Neural progenitor cell (in vitro differentiated cells): ENCODE measurements at regions not wholly inside any gene's neighbourhood (a gene's known extent, or its start where the extent isn't known, plus 50 kb on each side); places are given as distances from the start of the nearest gene placed in this dataset.

Experiments used
- DNase-seq: peaks from one replicate; pipeline ENCODE4 v3.0.0-alpha.2; 2016; ENCODE audit warnings: low spot score
- H2AFZ ChIP-seq: fragments of 200-600 bp; sonication (generic); replicated peaks from 2 replicates; pipeline ENCODE4 v1.6.1; 2016; ENCODE audit warnings: antibody characterized with exemption
- H3F3A ChIP-seq: fragments of 200-600 bp; sonication (generic); 2 replicates; pipeline ENCODE4 v1.6.1; 2016; ENCODE audit warnings: antibody characterized with exemption, low read depth
- H3K27ac ChIP-seq: fragments of 200-600 bp; sonication (generic); 2 replicates; pipeline ENCODE4 v1.5.1; 2016; ENCODE audit warnings: mild to moderate bottlenecking
- H3K27me3 ChIP-seq: fragments of 200-600 bp; sonication (generic); 2 replicates; pipeline ENCODE4 v1.6.1; 2016; ENCODE audit warnings: mild to moderate bottlenecking, moderate library complexity
- H3K36me3 ChIP-seq: fragments of 200-600 bp; sonication (generic); 2 replicates; pipeline ENCODE4 v1.5.1; 2016
- H3K4me1 ChIP-seq: fragments of 200-600 bp; sonication (generic); 2 replicates; pipeline ENCODE4 v1.6.1; 2016; ENCODE audit warnings: mixed run types
- H3K4me2 ChIP-seq: fragments of 200-600 bp; sonication (generic); 2 replicates; pipeline ENCODE4 v1.6.1; 2016
- H3K4me3 ChIP-seq: fragments of 200-600 bp; sonication (generic); 2 replicates; pipeline ENCODE4 v1.5.1; 2016
- H3K79me2 ChIP-seq: fragments of 200-600 bp; sonication (generic); 2 replicates; pipeline ENCODE4 v1.6.1; 2016; ENCODE audit warnings: low read depth
- H3K9ac ChIP-seq: fragments of 200-600 bp; sonication (generic); 2 replicates; pipeline ENCODE4 v1.6.1; 2016
- H3K9me3 ChIP-seq: fragments of 200-600 bp; sonication (generic); 2 replicates; pipeline ENCODE4 v1.5.1; 2016; ENCODE audit warnings: low read depth
- H4K20me1 ChIP-seq: fragments of 200-600 bp; sonication (generic); 2 replicates; pipeline ENCODE4 v1.6.1; 2016; ENCODE audit warnings: low read depth
- H3K27ac Mint-ChIP-seq: 3 replicates; pipeline ENCODE4 v1.8.0; 2021; ENCODE audit warnings: mixed read lengths
- H3K27me3 Mint-ChIP-seq: 2 replicates; pipeline ENCODE4 v1.8.0; 2022; ENCODE audit warnings: low read depth, mild to moderate bottlenecking, inconsistent platforms, moderate library complexity, mixed read lengths; ENCODE audit not compliant: insufficient read depth
- H3K36me3 Mint-ChIP-seq: 3 replicates; pipeline ENCODE4 v1.8.0; 2021; ENCODE audit warnings: mixed read lengths
- H3K4me1 Mint-ChIP-seq: 3 replicates; pipeline ENCODE4 v1.8.0; 2021; ENCODE audit warnings: mixed read lengths
- H3K4me3 Mint-ChIP-seq: 3 replicates; pipeline ENCODE4 v1.8.0; 2021; ENCODE audit warnings: mild to moderate bottlenecking, moderate library complexity, mixed read lengths
- H3K9me3 Mint-ChIP-seq: 3 replicates; pipeline ENCODE4 v1.8.0; 2020; ENCODE audit warnings: mixed read lengths
- CTCF ChIP-seq: fragments of 200-600 bp; sonication (generic); IDR thresholded peaks from 2 replicates; pipeline ENCODE4 v1.5.1; 2017; ENCODE audit warnings: antibody characterized with exemption, mild to moderate bottlenecking
- EZH2 ChIP-seq: fragments of 200-600 bp; sonication (generic); IDR thresholded peaks from 2 replicates; pipeline ENCODE4 v1.6.1; 2017; ENCODE audit warnings: antibody characterized with exemption, mild to moderate bottlenecking, moderate library complexity
- EZH2phosphoT487 ChIP-seq: fragments of 200-600 bp; sonication (generic); IDR thresholded peaks from 2 replicates; pipeline ENCODE4 v1.6.1; 2017; ENCODE audit warnings: antibody characterized with exemption

- TF ChIP-seq EZH2phosphoT487 (no peak), EZH2 (no peak), CTCF (no peak)
- H3K4me1 Mint-ChIP-seq, result peaks cover 9% of the 10 kb centered on the region
These were observed 114.2 kb upstream of the PLEKHA5 start for GRCh38 chr12:19015285-19015684.

GRCh38 chr12:19018302-19018970 is 111.1 kb upstream of the PLEKHA5 start:
- H3K36me3 Mint-ChIP-seq, result no peaks in the 10 kb centered on the region
- H3K27me3 ChIP-seq, result no peaks in the 10 kb centered on the region
- no peaks in the 10 kb centered on the region for H4K20me1 ChIP-seq
- H3K4me2 ChIP-seq, result no peak overlapping the region
- H3K9me3 Mint-ChIP-seq, result peaks cover 7% of the 10 kb centered on the region
- DNase-seq, result no peak
- H2AFZ ChIP-seq, result no peak overlapping the region
- H3K27me3 Mint-ChIP-seq, result peaks cover 2% of the 10 kb centered on the region
- H3K4me3 Mint-ChIP-seq, result no peak overlapping the region
- no peak overlapping the region for H3K27ac Mint-ChIP-seq
- no peaks in the 10 kb centered on the region for H3K9me3 ChIP-seq
- no peaks in the 10 kb centered on the region for H3K36me3 ChIP-seq
- H3K4me1 ChIP-seq, result peaks cover 11% of the 10 kb centered on the region
- no peaks in the 10 kb centered on the region for H3K79me2 ChIP-seq
- no peak overlapping the region for H3K9ac ChIP-seq
- no peak overlapping the region for H3K4me3 ChIP-seq
- H3F3A ChIP-seq, result no peaks in the 10 kb centered on the region
- H3K27ac ChIP-seq, result no peak overlapping the region
- no peak for TF ChIP-seq EZH2
- no peak for TF ChIP-seq CTCF
- no peak for TF ChIP-seq EZH2phosphoT487
- peaks cover 16% of the 10 kb centered on the region for H3K4me1 Mint-ChIP-seq

More at GRCh38 chr12:19015285-19015684, 114.2 kb upstream of the PLEKHA5 start:
- no peaks in the 10 kb centered on the region for H4K20me1 ChIP-seq
- no peaks in the 10 kb centered on the region for H3K9me3 ChIP-seq
- Mint-ChIP-seq H3K27ac (no peak overlapping the region), H3K36me3 (no peaks in the 10 kb centered on the region), H3K4me3 (no peak overlapping the region), H3K27me3 (peaks cover 4% of the 10 kb centered on the region), H3K9me3 (peaks cover 7% of the 10 kb centered on the region)
- H3K9ac ChIP-seq, result no peak overlapping the region
- H3K27me3 ChIP-seq, result no peaks in the 10 kb centered on the region
- H3K4me1 ChIP-seq, result peaks cover 11% of the 10 kb centered on the region
- peak overlapping the region; percentile 19 for H2AFZ ChIP-seq
- H3K4me3 ChIP-seq, result no peak overlapping the region
- no peak overlapping the region for H3K4me2 ChIP-seq
- H3F3A ChIP-seq, result no peaks in the 10 kb centered on the region
- no peak overlapping the region for H3K27ac ChIP-seq
- no peaks in the 10 kb centered on the region for H3K79me2 ChIP-seq
- no peak for DNase-seq
- H3K36me3 ChIP-seq, result no peaks in the 10 kb centered on the region

GRCh38 chr12:19021240-19021639 is 108.3 kb upstream of the PLEKHA5 start:
- peaks cover 10% of the 10 kb centered on the region for H3K27me3 Mint-ChIP-seq
- Histone ChIP-seq H3K9me3 (no peaks in the 10 kb centered on the region), H3K4me1 (peaks cover 6% of the 10 kb centered on the region), H3K27me3 (no peaks in the 10 kb centered on the region), H3K9ac (no peak overlapping the region), H4K20me1 (no peaks in the 10 kb centered on the region), H3K4me2 (no peak overlapping the region), H3K36me3 (peaks cover 4% of the 10 kb centered on the region), H3K27ac (no peak overlapping the region), H2AFZ (no peak overlapping the region), H3K79me2 (no peaks in the 10 kb centered on the region), H3K4me3 (no peak overlapping the region), H3F3A (peaks cover 10% of the 10 kb centered on the region)
- H3K27ac Mint-ChIP-seq, result no peak overlapping the region
- DNase-seq, result no peak
- H3K4me1 Mint-ChIP-seq, result peaks cover 14% of the 10 kb centered on the region
- peaks cover 20% of the 10 kb centered on the region for H3K9me3 Mint-ChIP-seq
- no peak overlapping the region for H3K4me3 Mint-ChIP-seq
- no peaks in the 10 kb centered on the region for H3K36me3 Mint-ChIP-seq
- TF ChIP-seq CTCF, result no peak
